WI38 (cell line): ENCODE measurements at regions not wholly inside any gene's neighbourhood (a gene's known extent, or its start where the extent isn't known, plus 50 kb on each side); places are given as distances from the start of the nearest gene placed in this dataset.
"Not testable (repeated sequence)": the region's sequence is repeated elsewhere in the genome, so short reads cannot be mapped to it uniquely, and the experiment has no call there.

Source experiments
- H3K4me3 ChIP-seq: 2 replicates; pipeline ENCODE4 v1.5.1; 2011; ENCODE audit warnings: low read depth, mild to moderate bottlenecking, control low read depth, low read length
- CTCF ChIP-seq: IDR thresholded peaks from 2 replicates; pipeline ENCODE4 v1.5.1; 2012; ENCODE audit warnings: low read depth, mild to moderate bottlenecking, control low read depth, low read length

GRCh38 chr14:22210906-22211305, 378.1 kb downstream of the DAD1 start:
- TF ChIP-seq CTCF = no peak
- H3K4me3 ChIP-seq = no peak overlapping the region

GRCh38 chr14:22210026-22210425, 379.0 kb downstream of the DAD1 start:
- no peak for TF ChIP-seq CTCF
- no peak overlapping the region for H3K4me3 ChIP-seq

- H3K4me3 ChIP-seq = no peak overlapping the region
- TF ChIP-seq CTCF = no peak
Measured at GRCh38 chr14:22203036-22203435, 386.0 kb downstream of the DAD1 start.

- no peak for TF ChIP-seq CTCF
- no peak overlapping the region for H3K4me3 ChIP-seq
Measured at GRCh38 chr14:22202313-22202712, 386.7 kb downstream of the DAD1 start.

GRCh38 chr14:22200977-22201605, 387.9 kb downstream of the DAD1 start:
- H3K4me3 ChIP-seq = no peak overlapping the region
- TF ChIP-seq CTCF = peak; percentile 70

- not testable (repeated sequence) for H3K4me3 ChIP-seq
Measured at GRCh38 chr14:22200131-22200530, 388.9 kb downstream of the DAD1 start.

GRCh38 chr14:22194664-22195063, 394.4 kb downstream of the DAD1 start:
- H3K4me3 ChIP-seq = no peak overlapping the region
- no peak for TF ChIP-seq CTCF
